A549 (cell line): ENCODE measurements at regions not wholly inside any gene's neighbourhood (a gene's known extent, or its start where the extent isn't known, plus 50 kb on each side); places are given as distances from the start of the nearest gene placed in this dataset.

ENCODE experiments used
- ATAC-seq, 2 experiments: fragments of 200-7000 bp in 1 of 2; fragments of >200 bp in 1 of 2; cut with Nextera tagmentation in 1 of 2; cut with Tn5 transposase in 1 of 2; 3 replicates each; pipeline versions ENCODE4 v1.8.0 to v1.9.1; 2018 to 2020; ENCODE audit warnings: mild to moderate bottlenecking in 1 of 2, moderate library complexity in 1 of 2
- CTCF ChIA-PET: fragments of 300-600 bp; sonication (Branson Sonifier 250); formaldehyde crosslinking; extraction: SDS; loops from one replicate; lab custom pipeline; 2021; ENCODE audit warnings: antibody characterized with exemption, inconsistent platforms; lab: Yijun Ruan, JAX
- POLR2A ChIA-PET: fragments of 350-600 bp; formaldehyde crosslinking; extraction: SDS; loops from one replicate; lab custom pipeline; 2021; ENCODE audit warnings: antibody characterized with exemption, inconsistent platforms; lab: Yijun Ruan, JAX
- DNase-seq, 2 experiments: peaks; one replicate each; pipeline versions ENCODE4 v3.0.0 to v3.0.0-alpha.2; 2011 to 2016; ENCODE audit warnings: low read depth in 1 of 2, low spot score in 1 of 2
- FAIRE-seq: peaks from 2 replicates; lab custom pipeline; 2011; peaks lifted over from hg19 to GRCh38; lab: Jason Lieb, UNC
- H3K27ac ChIP-seq, 2 experiments: fragments of >200 bp; sonication (Bioruptor Twin); formaldehyde crosslinking; 3 replicates each; pipeline ENCODE4 v1.5.1; 2016 to 2017
- H3K4me1 ChIP-seq: fragments of >200 bp; sonication (Bioruptor Twin); formaldehyde crosslinking; 3 replicates; pipeline ENCODE4 v1.6.1; 2016
- H3K4me2 ChIP-seq: fragments of >200 bp; sonication (Bioruptor Twin); formaldehyde crosslinking; 3 replicates; pipeline ENCODE4 v1.6.1; 2016
- H3K4me3 ChIP-seq: fragments of >200 bp; sonication (Bioruptor Twin); formaldehyde crosslinking; 3 replicates; pipeline ENCODE4 v1.5.1; 2016
- H3K9me3 ChIP-seq: fragments of >200 bp; sonication (Bioruptor Twin); formaldehyde crosslinking; 3 replicates; pipeline ENCODE4 v1.6.1; 2016
- ATOH8 ChIP-seq: fragments of 250-450 bp; sonication (Bioruptor Pico); IDR thresholded peaks from 2 replicates; pipeline ENCODE4 v1.5.0; 2020; ENCODE audit warnings: low read depth, mild to moderate bottlenecking, moderate library complexity
- BCL3 ChIP-seq: fragments of >200 bp; sonication (Bioruptor Twin); formaldehyde crosslinking; IDR thresholded peaks from 3 replicates; pipeline ENCODE4 v1.6.1; 2016
- CBX2 ChIP-seq: fragments of 200-600 bp; sonication (generic); IDR thresholded peaks from 2 replicates; pipeline ENCODE4 v1.6.1; 2016; ENCODE audit warnings: low read depth, mild to moderate bottlenecking, borderline replicate concordance
- CBX8 ChIP-seq: fragments of 200-600 bp; sonication (generic); IDR thresholded peaks from 2 replicates; pipeline ENCODE4 v1.6.1; 2016
- CEBPB ChIP-seq, 2 experiments: fragments of >200 bp in 1 of 2; sonication (Bioruptor Twin) in 1 of 2; formaldehyde crosslinking in 1 of 2; IDR thresholded peaks; 2 replicates each; pipeline ENCODE4 v1.6.1; 2012 to 2016
- CHD2 ChIP-seq: fragments of 150-350 bp; IDR thresholded peaks from 2 replicates; pipeline ENCODE4 v1.6.1; 2014; ENCODE audit warnings: low read length; ENCODE audit not compliant: partially characterized antibody
- CHD4 ChIP-seq: fragments of 200-600 bp; sonication (generic); IDR thresholded peaks from 2 replicates; pipeline ENCODE4 v1.6.1; 2016; ENCODE audit warnings: antibody characterized with exemption, mild to moderate bottlenecking, borderline replicate concordance
- CTCF ChIP-seq: fragments of >200 bp; sonication (Bioruptor Twin); formaldehyde crosslinking; IDR thresholded peaks from 3 replicates; pipeline ENCODE4 v1.5.1; 2016
- ESRRA ChIP-seq: fragments of 150-350 bp; IDR thresholded peaks from 2 replicates; pipeline ENCODE4 v1.6.1; 2014; ENCODE audit warnings: mild to moderate bottlenecking, low read length, borderline replicate concordance
- FOSL2 ChIP-seq, 2 experiments: fragments of 450-650 bp in 1 of 2; fragments of >200 bp in 1 of 2; sonication (Bioruptor Twin) in 1 of 2; formaldehyde crosslinking; IDR thresholded peaks; 2 replicates each; pipeline versions ENCODE4 v1.5.0 to v1.6.1; 2016 to 2020; ENCODE audit warnings: mild to moderate bottlenecking in 1 of 2, moderate library complexity in 1 of 2
- HDAC2 ChIP-seq: fragments of 200-600 bp; sonication (generic); IDR thresholded peaks from 2 replicates; pipeline ENCODE4 v1.6.1; 2016
- HOXB13 ChIP-seq: fragments of 250-450 bp; sonication (Bioruptor Pico); IDR thresholded peaks from 2 replicates; pipeline ENCODE4 v1.5.0; 2020; ENCODE audit warnings: low read depth, mild to moderate bottlenecking, moderate library complexity
- MAFK ChIP-seq: fragments of 450-650 bp; IDR thresholded peaks from 2 replicates; pipeline ENCODE4 v1.6.1; 2014; ENCODE audit not compliant: partially characterized antibody
- MAX ChIP-seq: IDR thresholded peaks from 2 replicates; pipeline ENCODE4 v1.6.1; 2012
- MYC ChIP-seq: IDR thresholded peaks from 2 replicates; pipeline ENCODE4 v1.6.1; 2012; ENCODE audit warnings: mild to moderate bottlenecking, inconsistent platforms, low read length, improper control_type of control experiment, borderline replicate concordance
- NPAS2 ChIP-seq: fragments of 250-450 bp; sonication (Bioruptor Pico); IDR thresholded peaks from 2 replicates; pipeline ENCODE4 v1.8.0; 2022; ENCODE audit warnings: mild to moderate bottlenecking, moderate library complexity, borderline replicate concordance
- NR3C1 ChIP-seq: fragments of >200 bp; sonication (Bioruptor Twin); formaldehyde crosslinking; IDR thresholded peaks from 3 replicates; pipeline ENCODE4 v1.6.1; 2017
- PHF8 ChIP-seq: fragments of 200-600 bp; sonication (generic); IDR thresholded peaks from 2 replicates; pipeline ENCODE4 v1.6.1; 2016; ENCODE audit warnings: low read depth, mild to moderate bottlenecking, antibody characterized with exemption, moderate library complexity, borderline replicate concordance
- POLR2A ChIP-seq: IDR thresholded peaks from 2 replicates; pipeline ENCODE4 v1.6.1; 2012; ENCODE audit warnings: mild to moderate bottlenecking, low read length
- POLR2AphosphoS2 ChIP-seq: conservative IDR thresholded peaks from 2 replicates; pipeline ENCODE4 v1.6.1; 2012; ENCODE audit warnings: low read length, improper control_type of control experiment, inconsistent platforms
- RARB ChIP-seq: fragments of 250-450 bp; sonication (Bioruptor Pico); IDR thresholded peaks from 2 replicates; pipeline ENCODE4 v1.8.0; 2021; ENCODE audit warnings: mild to moderate bottlenecking, moderate library complexity
- RNF2 ChIP-seq: fragments of 200-600 bp; sonication (generic); IDR thresholded peaks from 2 replicates; pipeline ENCODE4 v1.6.1; 2016; ENCODE audit warnings: low read depth, mild to moderate bottlenecking, antibody characterized with exemption, moderate library complexity, borderline replicate concordance
- SREBF2 ChIP-seq: fragments of 450-650 bp; IDR thresholded peaks from 2 replicates; pipeline ENCODE4 v1.6.1; 2014; ENCODE audit warnings: mild to moderate bottlenecking, moderate library complexity
- ZSCAN20 ChIP-seq: fragments of 250-450 bp; sonication (Bioruptor Pico); IDR thresholded peaks from 2 replicates; pipeline ENCODE4 v1.8.0; 2022; ENCODE audit warnings: mild to moderate bottlenecking, moderate library complexity
- WGBS: methylation state at CpG from one replicate; pipeline ENCODE4 v1.1.6; 2017; ENCODE audit errors: missing lambda C conversion rate; 5-methylcytosine and 5-hydroxymethylcytosine counted together
- TF ChIP-seq, protein P1 (sequence below): fragments of 450-650 bp; IDR thresholded peaks from 2 replicates; pipeline ENCODE4 v1.6.1; 2014; ENCODE audit warnings: antibody characterized with exemption
- TF ChIP-seq, protein P2 (sequence below): IDR thresholded peaks from 2 replicates; pipeline ENCODE4 v1.6.1; 2012

DNA sequence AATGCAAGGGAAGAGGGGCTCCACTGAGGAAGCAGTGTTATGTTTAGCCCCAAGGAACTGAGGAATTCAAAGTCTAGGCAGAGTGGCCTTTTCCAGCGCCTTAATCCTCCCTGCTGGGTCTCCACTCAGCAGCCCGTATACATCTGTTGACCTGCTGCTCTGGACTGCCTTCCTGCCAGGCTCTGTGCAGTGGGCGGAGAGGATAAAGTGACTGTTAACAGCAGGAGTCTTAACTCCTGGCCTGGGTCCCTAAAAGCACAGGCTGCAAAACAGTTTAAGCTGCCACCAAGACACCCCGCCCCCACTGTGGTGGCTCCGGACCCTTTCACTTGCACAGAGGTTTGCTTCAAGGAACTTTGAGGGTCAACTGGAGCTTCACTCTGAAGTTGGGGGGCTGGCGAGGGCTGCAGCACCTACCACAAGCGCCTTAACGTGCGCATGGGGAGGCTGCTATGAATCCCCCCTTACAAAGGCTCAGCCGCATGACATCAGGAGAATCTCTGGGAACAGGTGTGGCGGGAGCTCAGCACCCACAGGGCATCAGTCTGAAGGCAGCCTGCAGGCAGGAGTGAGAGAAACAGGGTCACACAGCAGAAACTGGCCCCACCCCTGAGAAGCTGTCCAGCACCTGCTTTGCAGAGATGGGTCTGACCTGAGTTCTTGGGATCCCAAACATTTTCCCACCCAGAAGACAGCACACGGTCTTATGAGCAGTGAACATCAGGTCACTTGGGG lies 358.2 kb upstream of the GATB start:
- no peaks in the 10 kb centered on the region for H3K4me1 ChIP-seq
- no peak for DNase-seq
- H3K4me3 ChIP-seq = no peak overlapping the region
- no peak overlapping the region for H3K4me2 ChIP-seq
- TF ChIP-seq MYC = no peak
- TF ChIP-seq POLR2A = no peak
- TF ChIP-seq CBX2 = no peak
- TF ChIP-seq CTCF = no peak
- TF ChIP-seq NR3C1 = no peak
- TF ChIP-seq ATOH8 (CRISPR knock-in tag) = no peak
- TF ChIP-seq RARB = no peak
- TF ChIP-seq, protein P1, sequence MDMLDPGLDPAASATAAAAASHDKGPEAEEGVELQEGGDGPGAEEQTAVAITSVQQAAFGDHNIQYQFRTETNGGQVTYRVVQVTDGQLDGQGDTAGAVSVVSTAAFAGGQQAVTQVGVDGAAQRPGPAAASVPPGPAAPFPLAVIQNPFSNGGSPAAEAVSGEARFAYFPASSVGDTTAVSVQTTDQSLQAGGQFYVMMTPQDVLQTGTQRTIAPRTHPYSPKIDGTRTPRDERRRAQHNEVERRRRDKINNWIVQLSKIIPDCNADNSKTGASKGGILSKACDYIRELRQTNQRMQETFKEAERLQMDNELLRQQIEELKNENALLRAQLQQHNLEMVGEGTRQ = no peak
- TF ChIP-seq MAFK = no peak
- TF ChIP-seq MAX = no peak
- no peak for TF ChIP-seq CBX8
- no peak for TF ChIP-seq CHD2
- no peak for TF ChIP-seq CEBPB (IDR thresholded peaks at IDR 0.05)
- TF ChIP-seq, protein P2, sequence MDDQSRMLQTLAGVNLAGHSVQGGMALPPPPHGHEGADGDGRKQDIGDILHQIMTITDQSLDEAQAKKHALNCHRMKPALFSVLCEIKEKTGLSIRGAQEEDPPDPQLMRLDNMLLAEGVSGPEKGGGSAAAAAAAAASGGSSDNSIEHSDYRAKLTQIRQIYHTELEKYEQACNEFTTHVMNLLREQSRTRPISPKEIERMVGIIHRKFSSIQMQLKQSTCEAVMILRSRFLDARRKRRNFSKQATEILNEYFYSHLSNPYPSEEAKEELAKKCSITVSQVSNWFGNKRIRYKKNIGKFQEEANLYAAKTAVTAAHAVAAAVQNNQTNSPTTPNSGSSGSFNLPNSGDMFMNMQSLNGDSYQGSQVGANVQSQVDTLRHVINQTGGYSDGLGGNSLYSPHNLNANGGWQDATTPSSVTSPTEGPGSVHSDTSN = no peak
- TF ChIP-seq ZSCAN20 (CRISPR knock-in tag) = no peak
- no peak for TF ChIP-seq ESRRA
- TF ChIP-seq FOSL2 (IDR thresholded peaks at IDR 0.05) = no peak
- no peak for TF ChIP-seq FOSL2 (CRISPR knock-in tag; IDR thresholded peaks at IDR 0.05)
- TF ChIP-seq, all 56 proteins: peak for 0
- ChIA-PET POLR2A (no interaction called here), CTCF (no interaction called here)
- Histone ChIP-seq H3K9me3 (no peaks in the 10 kb centered on the region; the same call in 2 of the 3 replicates), H3K27ac (no peak overlapping the region)
- no peak for FAIRE-seq
- WGBS = 41% methylated on average over 6 of the region's 12 CpGs
- no peak for ATAC-seq

- POLR2A ChIA-PET = no interaction called here
- CTCF ChIA-PET = no interaction called here
- ATAC-seq = no peak
These were observed 357.2 kb upstream of the GATB start for GRCh38 chr4:152117933-152118507.

More at GRCh38 chr4:152117933-152118507, 357.2 kb upstream of the GATB start:
- Histone ChIP-seq H3K4me2 (no peak overlapping the region), H3K9me3 (no peaks in the 10 kb centered on the region; the same call in 2 of the 3 replicates), H3K4me3 (no peak overlapping the region), H3K27ac (no peak overlapping the region), H3K4me1 (no peaks in the 10 kb centered on the region)
- WGBS = 36% methylated on average over 7 of the region's 8 CpGs
- TF ChIP-seq SREBF2 (no peak), MAFK (no peak), HDAC2 (no peak), FOSL2 (IDR thresholded peaks at IDR 0.05) (no peak), FOSL2 (CRISPR knock-in tag; IDR thresholded peaks at IDR 0.05) (no peak), ESRRA (no peak), POLR2AphosphoS2 (no peak), BCL3 (no peak), HOXB13 (CRISPR knock-in tag) (no peak), POLR2A (no peak), RNF2 (no peak), NR3C1 (no peak), CHD4 (no peak), PHF8 (no peak), NPAS2 (no peak), CBX2 (no peak)
- no peak for FAIRE-seq
- no peak for DNase-seq
